ENCODE measurements at regions not wholly inside any gene's neighbourhood (a gene's known extent, or its start where the extent isn't known, plus 50 kb on each side); places are given as distances from the start of the nearest gene placed in this dataset.

DNA sequence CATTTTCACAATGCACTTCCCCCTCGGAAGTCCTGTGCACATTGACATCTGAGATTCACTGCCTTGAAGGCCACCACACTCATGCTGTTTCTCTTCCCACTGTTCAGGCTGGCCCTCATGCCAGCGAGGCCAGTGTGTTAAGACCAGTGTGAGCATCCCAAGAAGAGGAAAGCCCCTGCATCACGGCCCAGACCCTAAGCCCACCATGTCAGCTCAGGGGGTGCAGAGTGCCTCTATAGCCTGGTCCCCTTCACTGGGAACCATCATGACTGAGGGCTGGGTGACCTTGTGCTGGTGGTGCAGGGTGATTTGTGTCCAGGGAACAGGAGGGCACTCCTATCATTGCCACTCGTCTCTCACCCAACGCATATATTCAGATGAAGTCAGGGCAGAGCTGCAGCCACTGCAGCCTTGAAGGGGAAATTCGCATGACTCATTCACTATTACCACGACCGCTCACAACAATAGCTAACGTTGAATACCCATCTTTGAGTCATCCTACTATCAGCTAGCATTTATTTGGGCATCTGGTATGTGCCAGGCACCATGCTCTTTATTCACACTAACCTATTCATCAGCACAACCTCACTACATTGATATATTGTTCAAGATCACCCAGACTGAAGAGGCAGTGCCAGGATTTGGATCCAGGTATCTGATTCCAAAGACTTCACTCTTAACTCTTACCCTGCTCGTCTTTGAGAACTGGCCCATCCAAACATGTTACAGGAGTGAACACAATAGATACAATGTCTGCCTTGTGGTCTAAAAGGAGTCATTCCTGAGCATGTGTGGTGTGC lies 58.8 kb upstream of the SLC6A11 start:
- no peaks in the 10 kb centered on the region for H3K9me3 Mint-ChIP-seq
- peak; percentile 21 for DNase-seq
- no peak overlapping the region for H3K4me3 Mint-ChIP-seq
- peaks cover 21% of the 10 kb centered on the region for H3K27me3 Mint-ChIP-seq (ENCODE audit: insufficient read depth)
- H3K36me3 Mint-ChIP-seq (ENCODE audit: low read depth) = no peaks in the 10 kb centered on the region
- H3K27ac Mint-ChIP-seq = no peak overlapping the region
- H3K4me1 Mint-ChIP-seq (ENCODE audit: low read depth) = peaks cover 9% of the 10 kb centered on the region
- TF ChIP-seq, protein P1, sequence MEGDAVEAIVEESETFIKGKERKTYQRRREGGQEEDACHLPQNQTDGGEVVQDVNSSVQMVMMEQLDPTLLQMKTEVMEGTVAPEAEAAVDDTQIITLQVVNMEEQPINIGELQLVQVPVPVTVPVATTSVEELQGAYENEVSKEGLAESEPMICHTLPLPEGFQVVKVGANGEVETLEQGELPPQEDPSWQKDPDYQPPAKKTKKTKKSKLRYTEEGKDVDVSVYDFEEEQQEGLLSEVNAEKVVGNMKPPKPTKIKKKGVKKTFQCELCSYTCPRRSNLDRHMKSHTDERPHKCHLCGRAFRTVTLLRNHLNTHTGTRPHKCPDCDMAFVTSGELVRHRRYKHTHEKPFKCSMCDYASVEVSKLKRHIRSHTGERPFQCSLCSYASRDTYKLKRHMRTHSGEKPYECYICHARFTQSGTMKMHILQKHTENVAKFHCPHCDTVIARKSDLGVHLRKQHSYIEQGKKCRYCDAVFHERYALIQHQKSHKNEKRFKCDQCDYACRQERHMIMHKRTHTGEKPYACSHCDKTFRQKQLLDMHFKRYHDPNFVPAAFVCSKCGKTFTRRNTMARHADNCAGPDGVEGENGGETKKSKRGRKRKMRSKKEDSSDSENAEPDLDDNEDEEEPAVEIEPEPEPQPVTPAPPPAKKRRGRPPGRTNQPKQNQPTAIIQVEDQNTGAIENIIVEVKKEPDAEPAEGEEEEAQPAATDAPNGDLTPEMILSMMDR (IDR thresholded peaks at IDR 0.05) = no peak

GRCh38 chr3:10757821-10758130 lies 58.3 kb upstream of the SLC6A11 start:
- Mint-ChIP-seq H3K36me3 (ENCODE audit: low read depth) (no peaks in the 10 kb centered on the region), H3K27me3 (ENCODE audit: insufficient read depth) (peaks cover 21% of the 10 kb centered on the region), H3K9me3 (no peaks in the 10 kb centered on the region), H3K4me3 (no peak overlapping the region), H3K4me1 (ENCODE audit: low read depth) (peaks cover 9% of the 10 kb centered on the region), H3K27ac (no peak overlapping the region)
- TF ChIP-seq, protein P1 (IDR thresholded peaks at IDR 0.05) = no peak
- no peak for DNase-seq

- peak; percentile 61 for DNase-seq
- peaks cover 9% of the 10 kb centered on the region for H3K4me1 Mint-ChIP-seq (ENCODE audit: low read depth)
- no peak overlapping the region for H3K27ac Mint-ChIP-seq
- no peaks in the 10 kb centered on the region for H3K9me3 Mint-ChIP-seq
- TF ChIP-seq, protein P1 (IDR thresholded peaks at IDR 0.05) = peak; percentile 85
- H3K4me3 Mint-ChIP-seq = no peak overlapping the region
- H3K36me3 Mint-ChIP-seq (ENCODE audit: low read depth) = no peaks in the 10 kb centered on the region
- H3K27me3 Mint-ChIP-seq (ENCODE audit: insufficient read depth) = peaks cover 22% of the 10 kb centered on the region
Measured at GRCh38 chr3:10758304-10759037, 57.6 kb upstream of the SLC6A11 start.

DNA sequence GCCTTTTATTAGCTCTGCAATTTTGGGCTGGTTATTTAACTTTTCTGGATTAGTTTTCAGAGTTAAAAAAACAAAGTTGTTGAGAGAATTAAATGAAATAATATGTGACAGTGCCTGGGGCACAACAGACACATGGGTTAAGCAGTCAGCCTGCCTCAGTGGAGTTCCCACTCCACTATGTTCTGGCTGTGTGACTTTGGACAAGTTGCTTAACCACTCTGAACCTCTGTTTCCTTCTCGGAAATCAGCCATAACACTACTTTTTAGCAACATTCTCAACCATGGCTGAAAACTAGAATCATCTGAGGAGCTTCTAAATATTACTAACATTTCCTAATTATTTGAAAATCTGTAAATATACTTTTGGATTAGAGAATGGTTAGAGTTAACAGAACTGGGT lies 56.5 kb upstream of the SLC6A11 start:
- no peaks in the 10 kb centered on the region for H3K36me3 Mint-ChIP-seq (ENCODE audit: low read depth)
- DNase-seq = no peak
- TF ChIP-seq, protein P1 (IDR thresholded peaks at IDR 0.05) = no peak
- peaks cover 9% of the 10 kb centered on the region for H3K4me1 Mint-ChIP-seq (ENCODE audit: low read depth)
- H3K9me3 Mint-ChIP-seq = no peaks in the 10 kb centered on the region
- H3K27ac Mint-ChIP-seq = no peak overlapping the region
- H3K4me3 Mint-ChIP-seq = no peak overlapping the region
- H3K27me3 Mint-ChIP-seq (ENCODE audit: insufficient read depth) = peaks cover 28% of the 10 kb centered on the region

DNA sequence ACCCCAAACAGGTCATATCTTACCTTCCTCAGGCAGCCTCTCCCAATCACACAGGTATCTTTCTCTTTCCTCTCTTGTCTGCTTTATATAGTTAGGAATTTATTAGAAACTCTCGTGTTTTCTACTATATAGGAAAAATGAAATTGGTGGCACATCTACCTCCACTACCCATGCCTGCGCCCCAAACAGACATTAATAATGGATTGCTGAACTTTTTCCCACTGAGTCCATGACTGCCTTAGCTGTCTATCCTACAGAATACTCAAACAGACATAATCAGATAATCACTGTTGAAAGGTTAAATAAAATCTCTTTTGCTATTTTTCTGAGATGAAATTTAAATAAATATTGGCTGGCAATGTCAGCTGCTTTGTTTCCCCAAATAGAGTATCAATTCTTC lies 55.8 kb upstream of the SLC6A11 start:
- Mint-ChIP-seq H3K9me3 (no peaks in the 10 kb centered on the region), H3K4me1 (ENCODE audit: low read depth) (peaks cover 9% of the 10 kb centered on the region), H3K36me3 (ENCODE audit: low read depth) (no peaks in the 10 kb centered on the region), H3K27me3 (ENCODE audit: insufficient read depth) (peaks cover 28% of the 10 kb centered on the region), H3K27ac (no peak overlapping the region), H3K4me3 (no peak overlapping the region)
- no peak for DNase-seq
- TF ChIP-seq, protein P1 (IDR thresholded peaks at IDR 0.05) = no peak

All from HFFc6 (cell line).